ENCODE measurements at regions not wholly inside any gene's neighbourhood (a gene's known extent, or its start where the extent isn't known, plus 50 kb on each side); places are given as distances from the start of the nearest gene placed in this dataset.
"Not testable (repeated sequence)": the region's sequence is repeated elsewhere in the genome, so short reads cannot be mapped to it uniquely, and the experiment has no call there.

GRCh38 chr11:116666673-116667249 is 106.0 kb downstream of the BUD13 start:
- DNase-seq, result not testable (repeated sequence)

DNA sequence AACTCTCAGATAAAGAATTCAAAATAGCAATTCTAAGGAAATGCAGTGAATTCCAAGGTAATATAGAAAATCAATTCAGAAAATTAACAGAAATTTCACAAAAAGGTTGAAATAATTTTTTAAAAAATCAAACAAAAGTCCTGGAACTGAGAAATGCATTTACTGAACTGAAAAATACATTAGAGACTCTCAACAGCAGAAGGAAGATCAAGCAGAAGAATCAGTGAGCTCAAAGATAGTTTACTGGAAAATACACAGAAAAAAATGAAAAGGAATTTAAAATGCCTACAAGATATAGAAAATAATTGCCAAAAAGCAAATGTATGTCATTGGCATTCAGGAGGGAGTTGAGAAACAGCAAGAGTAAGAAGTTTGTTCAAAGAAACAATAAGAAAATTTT is 107.3 kb downstream of the BUD13 start:
- no peak for DNase-seq

DNA sequence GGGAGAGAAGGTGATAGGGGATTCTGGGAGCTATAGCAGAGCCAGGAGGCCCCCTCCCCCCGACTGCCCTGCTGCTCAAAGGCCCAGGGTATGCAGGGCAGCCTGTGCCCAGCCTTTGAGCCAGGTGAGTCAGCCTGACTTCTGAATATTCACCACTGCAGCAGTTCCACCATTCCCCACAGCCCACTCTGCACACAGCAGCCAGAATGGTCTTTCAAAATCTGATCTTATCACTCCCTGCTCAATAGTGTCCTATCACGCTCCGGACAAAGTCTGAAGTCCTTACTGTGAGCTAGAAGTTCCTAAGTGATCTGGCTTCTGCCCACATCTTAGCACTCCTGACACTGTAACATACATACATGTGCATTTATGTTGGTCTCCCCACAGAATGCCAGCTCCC is 111.7 kb downstream of the BUD13 start:
- DNase-seq, result no peak

DNA sequence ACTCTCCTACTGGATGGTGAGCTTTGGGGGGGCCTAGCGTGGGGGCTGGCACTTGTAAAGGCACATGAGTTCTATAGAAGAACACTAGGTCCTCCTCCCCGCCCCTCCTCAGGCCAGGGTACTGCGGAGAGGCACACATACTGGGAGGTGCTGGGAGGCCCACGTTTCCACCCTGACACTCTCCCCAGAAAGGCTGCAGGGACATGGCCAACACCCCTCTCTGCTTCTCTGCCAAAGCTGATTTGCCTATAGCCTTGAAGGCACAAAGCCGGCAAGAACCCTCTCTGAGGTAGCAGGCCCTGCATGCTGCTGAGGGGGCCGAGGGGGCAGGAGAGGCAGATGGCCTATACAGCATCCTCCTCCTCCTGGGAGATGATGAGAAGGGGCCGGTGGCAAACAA is 112.8 kb downstream of the BUD13 start:
- DNase-seq, result no peak

- no peak for DNase-seq
These were observed 113.8 kb downstream of the BUD13 start for GRCh38 chr11:116658876-116659535.

DNA sequence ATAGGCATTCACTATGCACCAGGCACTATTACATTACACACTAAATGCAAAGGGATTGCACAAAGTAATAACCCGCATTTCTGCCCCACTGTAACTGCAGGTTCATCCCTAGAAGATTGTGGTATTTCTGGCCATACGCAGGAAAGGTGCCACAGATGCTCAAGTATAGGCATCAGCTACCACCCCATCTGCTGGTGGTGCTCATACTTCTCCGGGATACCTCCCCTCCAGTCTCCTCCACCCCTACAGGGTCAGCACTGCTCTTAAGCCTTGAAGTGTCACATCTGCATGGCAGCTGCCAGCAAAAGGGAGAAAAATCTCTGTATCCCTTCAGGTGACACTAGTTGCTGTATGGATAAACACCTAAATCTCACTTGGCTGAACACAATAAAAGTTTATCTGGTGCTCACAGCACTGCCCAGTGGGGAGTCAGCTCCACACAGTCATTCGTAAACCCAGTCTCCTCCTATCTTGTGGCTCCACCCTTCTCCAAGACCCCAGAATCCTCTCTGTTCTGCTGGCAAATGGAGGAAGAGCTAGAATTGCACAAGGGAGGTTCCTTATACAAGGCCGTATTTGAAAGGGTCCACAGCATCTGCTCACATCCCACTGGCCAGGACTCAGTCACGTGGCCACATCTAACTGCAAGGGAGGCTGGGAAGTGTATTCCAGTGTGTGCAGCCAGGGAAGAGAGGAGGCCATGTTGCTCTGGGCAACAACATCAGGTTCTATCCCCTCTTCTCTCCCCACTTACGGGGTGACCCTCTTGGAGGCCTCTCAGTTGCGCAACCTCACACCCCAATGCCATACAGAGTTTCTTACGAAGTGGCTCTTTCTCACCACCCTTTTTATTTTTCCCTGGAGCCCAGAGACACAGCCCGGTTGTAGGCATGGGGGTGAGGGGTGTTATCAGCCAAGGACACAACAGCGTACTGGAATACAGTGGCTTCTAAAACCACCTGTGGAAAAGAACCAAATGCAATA is 114.7 kb downstream of the BUD13 start:
- no peak for DNase-seq

DNA sequence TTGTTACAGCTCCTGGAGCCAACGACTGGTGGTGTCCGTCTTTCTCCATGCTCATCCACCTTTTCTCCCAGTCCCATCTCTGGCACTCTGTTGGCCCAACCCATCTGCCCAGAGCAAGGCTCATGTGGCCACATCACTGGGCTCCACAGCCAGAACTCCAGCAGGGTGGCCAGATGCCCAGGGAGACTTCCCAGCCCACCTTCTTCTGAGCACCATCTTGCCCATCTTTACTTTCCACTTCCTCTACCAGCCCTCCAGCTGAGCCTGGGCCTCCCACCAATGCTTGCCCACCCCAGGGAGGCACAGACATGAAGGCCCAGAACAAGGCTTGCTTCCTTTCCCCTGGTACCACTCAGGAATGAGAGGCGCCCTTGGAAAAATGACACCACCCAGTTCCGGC is 116.8 kb downstream of the BUD13 start:
- no peak for DNase-seq

GRCh38 chr11:116654526-116654925 is 118.3 kb downstream of the BUD13 start:
- DNase-seq, result no peak

DNA sequence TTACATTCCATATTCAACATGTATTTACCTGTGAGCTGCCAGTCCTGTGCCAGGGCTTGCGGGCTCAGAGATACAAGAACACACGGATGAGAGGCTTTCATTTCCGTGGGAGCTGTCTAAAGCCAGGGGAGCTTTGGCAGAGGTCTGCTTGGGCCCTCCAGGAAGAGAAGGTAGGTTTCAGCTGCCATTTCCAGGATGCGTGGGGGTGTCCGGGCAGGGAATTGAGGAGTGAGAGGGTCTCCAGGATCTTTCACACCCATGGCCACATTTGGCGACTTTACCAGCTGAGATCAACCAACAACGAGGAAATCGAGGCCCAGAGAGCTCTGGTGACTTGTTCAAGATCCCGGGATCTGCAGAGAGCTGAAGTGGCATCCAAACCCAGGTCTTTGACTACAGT is 119.6 kb downstream of the BUD13 start:
- DNase-seq, result no peak

DNA sequence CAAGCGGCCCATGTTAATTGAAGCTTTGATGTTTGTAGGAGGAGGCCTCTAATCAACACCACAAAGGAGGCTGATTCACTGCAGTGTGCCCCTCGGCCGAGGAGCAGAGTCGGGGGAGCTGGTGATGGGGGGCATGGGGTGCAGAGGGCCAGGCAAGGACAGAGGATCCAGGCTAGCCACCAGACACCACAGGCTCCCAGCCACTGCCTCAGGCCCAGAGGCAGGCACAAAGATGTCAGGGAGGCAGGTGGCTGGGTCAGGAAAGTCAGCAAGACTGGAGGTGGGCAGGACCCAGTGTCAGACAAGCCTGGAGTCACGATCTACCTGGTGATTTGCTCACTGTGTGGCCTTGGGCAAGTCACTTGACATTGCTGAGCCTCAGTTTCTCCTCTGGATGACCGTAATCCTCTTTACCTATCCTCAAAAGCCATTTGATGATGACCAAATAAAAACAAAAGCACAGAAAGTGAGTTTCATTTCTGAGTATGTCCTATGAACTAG is 121.0 kb downstream of the BUD13 start:
- DNase-seq, result no peak

DNA sequence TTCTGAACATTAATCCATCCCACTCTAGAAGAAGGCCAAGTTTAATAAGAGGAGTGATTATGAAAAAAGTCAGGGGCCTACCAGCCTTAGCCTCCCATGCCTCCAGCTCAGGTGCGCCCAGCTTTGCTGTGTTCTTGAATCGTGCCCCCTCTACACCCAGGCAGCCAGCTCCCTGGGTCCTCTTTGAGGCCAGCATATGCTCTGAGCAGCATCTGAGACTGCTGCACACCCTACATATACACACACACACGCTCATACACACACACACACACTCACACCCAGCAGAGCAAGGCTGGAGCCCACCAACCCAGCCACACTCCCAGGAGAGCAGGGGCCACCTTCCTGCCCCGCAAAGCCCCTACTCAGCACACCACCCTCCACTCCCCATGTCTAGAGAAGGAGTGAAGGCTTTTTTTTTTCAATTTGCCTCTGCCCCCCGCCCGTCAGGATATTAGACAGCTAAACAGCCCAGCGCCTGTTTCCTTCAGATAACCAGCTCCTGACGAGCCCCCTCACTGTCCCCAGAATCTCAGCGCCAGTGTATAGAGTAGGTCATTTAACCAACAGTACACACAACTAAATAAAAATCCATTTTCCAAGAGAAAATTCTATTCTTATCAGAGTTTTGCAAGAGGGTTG is 121.6 kb downstream of the BUD13 start:
- DNase-seq, result no peak

DNA sequence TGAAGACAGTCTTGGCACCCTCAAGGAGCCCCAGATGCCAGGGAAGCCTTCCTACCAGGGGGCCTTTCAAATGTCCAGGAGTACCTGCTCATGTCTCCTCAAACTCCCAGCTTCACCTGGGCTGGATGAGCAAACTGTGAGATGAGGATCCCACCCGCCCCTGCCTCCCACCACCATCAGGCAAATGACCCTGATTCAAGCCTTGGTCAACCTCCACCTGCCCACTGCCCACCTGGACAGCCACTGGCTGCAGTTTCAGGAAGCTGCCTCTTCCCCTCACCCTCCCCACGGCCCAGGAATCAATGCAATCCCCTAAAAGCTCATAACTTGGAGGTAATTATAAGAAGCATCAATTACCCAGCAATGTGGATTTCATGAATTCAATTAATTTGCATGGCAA is 122.7 kb downstream of the BUD13 start:
- no peak for DNase-seq

DNA sequence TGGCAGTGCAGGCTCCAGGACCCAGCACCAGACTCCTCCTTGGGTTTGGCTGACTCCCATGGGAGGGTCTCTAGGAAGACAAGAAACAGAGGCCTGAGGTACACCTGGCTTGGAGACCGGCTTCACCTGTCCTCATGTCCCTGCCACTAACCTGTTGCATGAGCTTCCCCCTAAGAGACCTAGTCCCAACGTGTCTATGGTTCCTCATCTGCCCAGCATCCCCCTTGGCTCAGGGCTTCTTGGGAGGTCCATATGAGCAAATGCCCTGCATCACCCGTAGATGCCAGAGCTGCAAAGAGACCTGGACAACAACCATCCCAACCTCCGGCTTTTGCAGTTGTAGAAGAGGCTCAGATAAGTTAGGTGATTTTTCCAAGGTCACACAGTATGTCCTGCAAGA is 123.5 kb downstream of the BUD13 start:
- DNase-seq, result no peak

DNA sequence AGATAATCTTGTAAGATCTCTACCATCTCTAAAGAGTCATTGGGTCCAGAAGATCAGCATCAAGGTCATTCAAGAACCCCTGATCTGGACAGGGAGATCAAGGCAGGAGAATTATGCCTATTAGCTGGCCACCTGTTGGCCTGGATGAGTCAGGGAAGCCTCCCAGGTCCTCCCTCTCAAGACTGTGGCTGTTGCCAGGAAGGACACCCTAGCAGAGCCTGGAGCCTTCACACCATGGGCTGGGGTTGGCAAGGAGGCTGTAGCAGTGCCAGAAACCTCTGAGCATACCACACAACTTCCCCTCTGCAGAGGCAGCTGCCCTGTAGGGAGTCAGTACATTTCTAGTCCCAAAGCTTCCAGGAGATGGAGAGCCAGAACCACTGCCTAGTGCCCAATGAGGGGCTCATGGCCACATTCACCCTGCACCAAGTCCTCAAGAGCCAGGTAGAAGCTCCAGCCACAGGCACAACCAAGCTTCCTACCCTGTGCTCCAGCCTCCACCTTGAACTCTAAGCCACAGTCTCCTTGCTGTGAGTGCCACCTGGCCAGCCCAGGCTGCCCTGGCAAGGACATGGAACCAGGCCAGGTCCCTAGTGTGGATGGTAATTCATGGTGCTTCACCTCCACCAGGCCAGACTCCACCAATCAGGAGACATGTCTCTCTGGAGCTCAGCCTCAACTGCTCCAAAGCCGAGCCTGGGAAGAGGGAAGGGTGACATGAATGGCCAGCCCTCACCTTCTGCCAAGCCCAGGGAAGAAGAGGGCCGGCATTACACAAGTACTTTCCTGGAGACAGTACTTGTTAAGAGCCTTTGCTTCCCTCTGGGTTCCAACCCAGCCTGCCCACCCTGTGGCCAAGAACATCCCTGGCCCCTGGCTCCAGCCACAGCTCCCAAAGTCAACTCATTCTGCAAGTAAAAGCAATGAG is 124.3 kb downstream of the BUD13 start:
- DNase-seq, result no peak

- DNase-seq, result no peak
These were observed 125.3 kb downstream of the BUD13 start for GRCh38 chr11:116647305-116648080.

GRCh38 chr11:116646191-116646590 is 126.6 kb downstream of the BUD13 start:
- no peak for DNase-seq

GRCh38 chr11:116644941-116645305 is 127.9 kb downstream of the BUD13 start:
- DNase-seq, result no peak

DNA sequence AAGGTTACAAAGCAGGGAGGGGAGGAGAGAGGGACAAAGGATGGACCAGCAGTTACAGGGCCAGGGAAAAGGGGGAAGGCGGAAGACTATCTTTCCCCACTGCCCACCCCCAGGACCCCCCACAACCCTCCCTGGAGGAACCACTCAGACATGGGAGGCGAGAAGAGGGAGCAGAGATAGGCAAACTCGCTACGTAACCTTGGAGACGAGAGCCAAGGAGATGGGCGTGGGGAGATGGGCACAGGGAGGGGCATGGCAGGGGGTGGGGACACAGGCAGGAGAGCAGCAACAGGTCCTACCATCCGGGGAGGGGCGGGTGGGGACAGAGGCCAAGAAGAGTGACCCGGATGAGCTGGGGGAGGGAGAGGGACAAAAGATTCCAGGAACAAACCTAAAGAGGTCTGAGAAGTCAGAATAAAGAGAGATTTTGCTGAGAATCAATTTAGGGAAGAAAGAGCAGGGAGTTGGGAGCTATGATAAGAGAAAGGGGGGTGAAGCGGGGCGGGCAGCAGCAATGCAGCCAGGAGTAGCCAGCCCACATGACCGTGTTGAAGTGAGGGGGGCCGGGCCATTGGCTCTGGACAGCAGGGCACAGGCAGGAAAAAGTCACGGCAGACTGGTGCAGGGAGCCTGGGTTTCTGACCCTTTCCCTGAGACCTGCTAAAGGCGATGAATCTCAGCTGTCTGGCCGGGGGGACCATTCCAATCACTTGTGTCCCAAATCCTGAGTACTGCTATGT is 128.4 kb downstream of the BUD13 start:
- no peak for DNase-seq

DNA sequence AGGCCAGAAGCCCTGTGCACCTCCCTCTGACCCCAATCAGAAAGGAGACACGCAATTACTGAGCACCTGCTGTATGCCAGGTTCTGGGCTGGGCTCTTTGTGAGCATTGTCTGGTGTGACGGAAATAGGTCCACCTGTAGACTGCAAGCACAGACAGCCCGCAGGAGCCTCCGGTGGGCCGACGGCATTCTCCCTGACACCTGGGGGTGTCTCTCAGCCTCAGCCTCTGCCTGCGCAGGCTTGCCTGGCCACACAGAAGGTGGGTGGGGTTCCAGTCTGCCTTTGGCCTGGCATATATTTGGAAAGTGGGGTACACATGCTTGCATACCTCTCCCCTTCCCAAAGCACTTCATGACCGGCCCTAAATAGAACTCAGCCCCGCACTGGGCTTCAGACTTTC is 129.3 kb downstream of the BUD13 start:
- no peak for DNase-seq

- DNase-seq, result no peak
These were observed 129.9 kb downstream of the BUD13 start for GRCh38 chr11:116642902-116643301.

Measured in skin of body (tissue), 1 donor.